ENCODE measurements at regions not wholly inside any gene's neighbourhood (a gene's known extent, or its start where the extent isn't known, plus 50 kb on each side); places are given as distances from the start of the nearest gene placed in this dataset.
A peak's percentile ranks its signal among the peaks of the same experiment; 100 is the strongest.

- TF ChIP-seq, protein P1, sequence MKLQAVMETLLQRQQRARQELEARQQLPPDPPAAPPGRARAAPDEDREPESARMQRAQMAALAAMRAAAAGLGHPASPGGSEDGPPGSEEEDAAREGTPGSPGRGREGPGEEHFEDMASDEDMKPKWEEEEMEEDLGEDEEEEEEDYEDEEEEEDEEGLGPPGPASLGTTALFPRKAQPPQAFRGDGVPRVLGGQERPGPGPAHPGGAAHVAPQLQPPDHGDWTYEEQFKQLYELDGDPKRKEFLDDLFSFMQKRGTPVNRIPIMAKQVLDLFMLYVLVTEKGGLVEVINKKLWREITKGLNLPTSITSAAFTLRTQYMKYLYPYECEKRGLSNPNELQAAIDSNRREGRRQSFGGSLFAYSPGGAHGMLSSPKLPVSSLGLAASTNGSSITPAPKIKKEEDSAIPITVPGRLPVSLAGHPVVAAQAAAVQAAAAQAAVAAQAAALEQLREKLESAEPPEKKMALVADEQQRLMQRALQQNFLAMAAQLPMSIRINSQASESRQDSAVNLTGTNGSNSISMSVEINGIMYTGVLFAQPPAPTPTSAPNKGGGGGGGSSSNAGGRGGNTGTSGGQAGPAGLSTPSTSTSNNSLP (IDR thresholded peaks at IDR 0.05; ENCODE audit: borderline replicate concordance, low read depth, low read length), result no peak
- no peak for TF ChIP-seq NR2C1 (IDR thresholded peaks at IDR 0.05)
- no peak for TF ChIP-seq NR2C1 (tag; IDR thresholded peaks at IDR 0.05)
- TF ChIP-seq SOX6 (IDR thresholded peaks at IDR 0.05), result 0 out of 2 replicates have a peak, but pooled peaks have one; percentile 31
- TF ChIP-seq MEIS2 (IDR thresholded peaks at IDR 0.05; ENCODE audit: partially characterized antibody), result peak; percentile 69
- TF ChIP-seq NFRKB (IDR thresholded peaks at IDR 0.05; ENCODE audit: low read depth), result 0 out of 2 replicates have a peak, but pooled peaks have one; percentile 48
- no peak for TF ChIP-seq CAMTA2 (CRISPR knock-in tag; conservative IDR thresholded peaks at IDR 0.05)
- no peak for TF ChIP-seq NCOR1 (IDR thresholded peaks at IDR 0.05)
- peak; percentile 34; the same call in 1 of the 2 replicates for TF ChIP-seq TOE1 (IDR thresholded peaks at IDR 0.05; ENCODE audit: borderline replicate concordance)
- TF ChIP-seq TOE1 (CRISPR knock-in tag; IDR thresholded peaks at IDR 0.05; ENCODE audit: borderline replicate concordance, low read depth), result no peak
- TF ChIP-seq ATF2 (CRISPR knock-in tag; IDR thresholded peaks at IDR 0.05), result no peak
- no peak for TF ChIP-seq ZNF253 (CRISPR knock-in tag; conservative IDR thresholded peaks at IDR 0.05)
- no peak for TF ChIP-seq CREB3L1 (IDR thresholded peaks at IDR 0.05; ENCODE audit: borderline replicate concordance, low read depth)
- TF ChIP-seq C11orf30 (IDR thresholded peaks at IDR 0.05; ENCODE audit: low read depth), result peak; percentile 50; the same call in 1 of the 2 replicates
- TF ChIP-seq RAD51 (IDR thresholded peaks at IDR 0.05; ENCODE audit: borderline replicate concordance, low read depth), result peak; percentile 70
- peak; percentile 73 for TF ChIP-seq BHLHE40 (IDR thresholded peaks at IDR 0.05; ENCODE audit: low read length)
- no peak for TF ChIP-seq HMGN3 (IDR thresholded peaks at IDR 0.05; ENCODE audit: borderline replicate concordance, extremely low read depth, insufficient read length, low read depth, low read length)
- TF ChIP-seq GABPB2 (CRISPR knock-in tag; conservative IDR thresholded peaks at IDR 0.05), result no peak
- no peak for TF ChIP-seq TCFL5 (CRISPR knock-in tag; conservative IDR thresholded peaks at IDR 0.05)
- TF ChIP-seq GTF2F1 (IDR thresholded peaks at IDR 0.05; ENCODE audit: low read depth, low read length), result no peak
- peak; percentile 39; the same call in 1 of the 2 replicates for TF ChIP-seq ATF7 (IDR thresholded peaks at IDR 0.05)
- TF ChIP-seq MNT (conservative IDR thresholded peaks at IDR 0.05), result 0 out of 4 replicates have a peak, but pooled peaks of 1 of the 2 experiments have one; percentile 23
- TF ChIP-seq CXXC5 (CRISPR knock-in tag; IDR thresholded peaks at IDR 0.05), result peak; percentile 32
- TF ChIP-seq SRSF7 (optimal IDR thresholded peaks at IDR 0.05; ENCODE audit: low read depth, low read length), result no peak
Measured at GRCh38 chr17:21524211-21524591, 148.0 kb downstream of the KCNJ12 start (continued).
